ENCODE measurements at regions not wholly inside any gene's neighbourhood (a gene's known extent, or its start where the extent isn't known, plus 50 kb on each side); places are given as distances from the start of the nearest gene placed in this dataset.

GRCh38 chr13:74214321-74214720 is 80.1 kb upstream of the KLF12 start:
- H4K5ac ChIP-seq (ENCODE audit: low read length): no peak overlapping the region
- H3K4ac ChIP-seq (ENCODE audit: low read depth, low read length): no peak overlapping the region
- no peak overlapping the region for H2BK120ac ChIP-seq (ENCODE audit: low read depth, low read length)
- no peak overlapping the region for H2BK15ac ChIP-seq (replicated peaks; ENCODE audit: low read depth)
- DNase-seq: no peak
- no peak overlapping the region for H2BK5ac ChIP-seq (ENCODE audit: low read length)
- no peak overlapping the region for H3K56ac ChIP-seq (ENCODE audit: low read length)
- H3K36me3 ChIP-seq (ENCODE audit: control insufficient read depth, insufficient read depth, low read length): no peaks in the 10 kb centered on the region
- WGBS (ENCODE audit: extremely low coverage, insufficient coverage, low lambda C conversion rate): no CpG with 5 or more reads among the region's 5 CpGs
- H3K18ac ChIP-seq (ENCODE audit: low read length): no peak overlapping the region
- no peak overlapping the region for H3K23ac ChIP-seq (ENCODE audit: low read length)
- no peak overlapping the region for H3K27ac ChIP-seq (ENCODE audit: low read depth, low read length)
- no peak overlapping the region for H3K9ac ChIP-seq (ENCODE audit: low read length)
- H3K79me1 ChIP-seq (ENCODE audit: low read length): no peaks in the 10 kb centered on the region
- no peak overlapping the region for H3K4me3 ChIP-seq (ENCODE audit: low read length)
- H3K4me1 ChIP-seq (ENCODE audit: control insufficient read depth, low read depth, low read length): no peaks in the 10 kb centered on the region
- H4K8ac ChIP-seq (ENCODE audit: low read depth, low read length): no peak overlapping the region
- no peak overlapping the region for H2AK5ac ChIP-seq (ENCODE audit: low read length)
- H3K4me2 ChIP-seq (ENCODE audit: low read length): no peak overlapping the region
- no peaks in the 10 kb centered on the region for H3K27me3 ChIP-seq (ENCODE audit: insufficient read depth, low read length, poor library complexity)
- no peaks in the 10 kb centered on the region for H3K79me2 ChIP-seq (ENCODE audit: control insufficient read depth, insufficient read depth, low read length)

DNA sequence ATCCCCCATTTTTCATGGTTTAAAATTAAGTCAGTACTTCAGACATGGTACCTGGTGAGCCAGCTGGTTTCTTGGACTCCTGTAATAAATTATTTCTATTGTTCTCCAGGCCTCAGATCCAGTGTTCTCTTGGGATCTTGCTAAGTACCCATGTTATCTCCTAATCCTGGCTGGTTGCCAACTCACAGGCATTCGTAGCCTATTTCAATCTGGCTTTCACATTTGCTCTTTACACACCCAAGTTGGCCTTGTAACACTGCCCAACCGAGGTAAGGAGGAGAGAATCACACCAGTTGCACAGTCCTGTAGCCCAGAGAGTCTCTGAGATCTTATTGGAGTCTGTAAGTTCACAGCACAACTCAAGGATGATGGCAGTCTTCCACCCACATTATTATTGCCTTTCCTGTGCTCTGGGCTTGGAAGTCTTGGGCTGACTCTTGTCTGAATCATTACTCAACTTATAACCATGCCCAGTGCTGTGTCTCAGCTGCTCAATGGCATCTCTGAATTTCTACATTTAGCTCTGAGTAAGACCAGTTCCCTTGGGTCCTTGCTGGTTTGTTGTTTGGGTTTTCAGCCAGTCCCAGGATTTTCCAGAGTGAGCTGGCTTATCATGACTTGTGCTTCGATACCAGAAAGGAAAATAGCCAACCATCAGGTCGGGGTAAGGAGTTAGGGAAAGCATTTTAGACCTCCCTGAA is 76.6 kb upstream of the KLF12 start:
- Histone ChIP-seq H3K4me3 (ENCODE audit: low read length) (no peak overlapping the region), H3K4ac (ENCODE audit: low read depth, low read length) (no peak overlapping the region), H3K79me1 (ENCODE audit: low read length) (no peaks in the 10 kb centered on the region), H3K36me3 (ENCODE audit: control insufficient read depth, insufficient read depth, low read length) (no peaks in the 10 kb centered on the region), H3K23ac (ENCODE audit: low read length) (no peak overlapping the region), H2BK120ac (ENCODE audit: low read depth, low read length) (no peak overlapping the region), H3K56ac (ENCODE audit: low read length) (no peak overlapping the region), H3K18ac (ENCODE audit: low read length) (no peak overlapping the region), H3K27me3 (ENCODE audit: insufficient read depth, low read length, poor library complexity) (no peaks in the 10 kb centered on the region), H2AK5ac (ENCODE audit: low read length) (no peak overlapping the region), H2BK5ac (ENCODE audit: low read length) (no peak overlapping the region), H4K8ac (ENCODE audit: low read depth, low read length) (no peak overlapping the region), H4K5ac (ENCODE audit: low read length) (no peak overlapping the region), H2BK15ac (replicated peaks; ENCODE audit: low read depth) (no peak overlapping the region), H3K9ac (ENCODE audit: low read length) (no peak overlapping the region), H3K27ac (ENCODE audit: low read depth, low read length) (no peak overlapping the region), H3K79me2 (ENCODE audit: control insufficient read depth, insufficient read depth, low read length) (no peaks in the 10 kb centered on the region), H3K4me1 (ENCODE audit: control insufficient read depth, low read depth, low read length) (no peaks in the 10 kb centered on the region), H3K4me2 (ENCODE audit: low read length) (no peak overlapping the region)
- DNase-seq: no peak
- WGBS (ENCODE audit: extremely low coverage, insufficient coverage, low lambda C conversion rate): no CpG with 5 or more reads among the region's 4 CpGs

- H4K5ac ChIP-seq (ENCODE audit: low read length): no peak overlapping the region
- H3K27ac ChIP-seq (ENCODE audit: low read depth, low read length): no peak overlapping the region
- H3K4me3 ChIP-seq (ENCODE audit: low read length): no peak overlapping the region
- H3K18ac ChIP-seq (ENCODE audit: low read length): no peak overlapping the region
- no peak overlapping the region for H2AK5ac ChIP-seq (ENCODE audit: low read length)
- H2BK15ac ChIP-seq (replicated peaks; ENCODE audit: low read depth): no peak overlapping the region
- no peak overlapping the region for H4K8ac ChIP-seq (ENCODE audit: low read depth, low read length)
- no peak overlapping the region for H3K23ac ChIP-seq (ENCODE audit: low read length)
- H3K79me1 ChIP-seq (ENCODE audit: low read length): no peaks in the 10 kb centered on the region
- no peaks in the 10 kb centered on the region for H3K4me1 ChIP-seq (ENCODE audit: control insufficient read depth, low read depth, low read length)
- no peaks in the 10 kb centered on the region for H3K27me3 ChIP-seq (ENCODE audit: insufficient read depth, low read length, poor library complexity)
- WGBS (ENCODE audit: extremely low coverage, insufficient coverage, low lambda C conversion rate): no CpG with 5 or more reads among the region's 1 CpG
- no peaks in the 10 kb centered on the region for H3K79me2 ChIP-seq (ENCODE audit: control insufficient read depth, insufficient read depth, low read length)
- no peak overlapping the region for H3K4me2 ChIP-seq (ENCODE audit: low read length)
- no peaks in the 10 kb centered on the region for H3K36me3 ChIP-seq (ENCODE audit: control insufficient read depth, insufficient read depth, low read length)
- no peak overlapping the region for H3K56ac ChIP-seq (ENCODE audit: low read length)
- no peak for DNase-seq
- no peak overlapping the region for H3K4ac ChIP-seq (ENCODE audit: low read depth, low read length)
- no peak overlapping the region for H2BK5ac ChIP-seq (ENCODE audit: low read length)
- H3K9ac ChIP-seq (ENCODE audit: low read length): no peak overlapping the region
- H2BK120ac ChIP-seq (ENCODE audit: low read depth, low read length): no peak overlapping the region
These were observed 72.7 kb upstream of the KLF12 start for GRCh38 chr13:74206855-74207254.

GRCh38 chr13:74206061-74206561 is 71.9 kb upstream of the KLF12 start:
- Histone ChIP-seq H3K4me2 (ENCODE audit: low read length) (no peak overlapping the region), H3K23ac (ENCODE audit: low read length) (no peak overlapping the region), H3K56ac (ENCODE audit: low read length) (no peak overlapping the region), H4K8ac (ENCODE audit: low read depth, low read length) (no peak overlapping the region), H3K79me1 (ENCODE audit: low read length) (no peaks in the 10 kb centered on the region), H3K18ac (ENCODE audit: low read length) (no peak overlapping the region), H3K4ac (ENCODE audit: low read depth, low read length) (no peak overlapping the region), H3K27me3 (ENCODE audit: insufficient read depth, low read length, poor library complexity) (no peaks in the 10 kb centered on the region), H2BK120ac (ENCODE audit: low read depth, low read length) (no peak overlapping the region), H3K36me3 (ENCODE audit: control insufficient read depth, insufficient read depth, low read length) (no peaks in the 10 kb centered on the region), H3K27ac (ENCODE audit: low read depth, low read length) (no peak overlapping the region), H2BK5ac (ENCODE audit: low read length) (no peak overlapping the region), H4K5ac (ENCODE audit: low read length) (no peak overlapping the region), H3K4me3 (ENCODE audit: low read length) (no peak overlapping the region), H3K79me2 (ENCODE audit: control insufficient read depth, insufficient read depth, low read length) (no peaks in the 10 kb centered on the region), H3K9ac (ENCODE audit: low read length) (no peak overlapping the region), H2AK5ac (ENCODE audit: low read length) (no peak overlapping the region), H2BK15ac (replicated peaks; ENCODE audit: low read depth) (no peak overlapping the region), H3K4me1 (ENCODE audit: control insufficient read depth, low read depth, low read length) (no peaks in the 10 kb centered on the region)
- peak; percentile 40 for DNase-seq
- WGBS (ENCODE audit: extremely low coverage, insufficient coverage, low lambda C conversion rate): 100% methylated on average over 1 of the region's 2 CpGs

GRCh38 chr13:74205313-74205690 is 71.1 kb upstream of the KLF12 start:
- no peaks in the 10 kb centered on the region for H3K4me1 ChIP-seq (ENCODE audit: control insufficient read depth, low read depth, low read length)
- no peak for DNase-seq
- no peak overlapping the region for H3K4me3 ChIP-seq (ENCODE audit: low read length)
- H3K4me2 ChIP-seq (ENCODE audit: low read length): no peak overlapping the region
- H2BK120ac ChIP-seq (ENCODE audit: low read depth, low read length): no peak overlapping the region
- H2AK5ac ChIP-seq (ENCODE audit: low read length): no peak overlapping the region
- WGBS (ENCODE audit: extremely low coverage, insufficient coverage, low lambda C conversion rate): no CpG with 5 or more reads among the region's 2 CpGs
- H4K8ac ChIP-seq (ENCODE audit: low read depth, low read length): no peak overlapping the region
- H3K9ac ChIP-seq (ENCODE audit: low read length): no peak overlapping the region
- H3K27ac ChIP-seq (ENCODE audit: low read depth, low read length): no peak overlapping the region
- H3K27me3 ChIP-seq (ENCODE audit: insufficient read depth, low read length, poor library complexity): no peaks in the 10 kb centered on the region
- no peak overlapping the region for H2BK15ac ChIP-seq (replicated peaks; ENCODE audit: low read depth)
- H3K79me1 ChIP-seq (ENCODE audit: low read length): no peaks in the 10 kb centered on the region
- H3K79me2 ChIP-seq (ENCODE audit: control insufficient read depth, insufficient read depth, low read length): no peaks in the 10 kb centered on the region
- H2BK5ac ChIP-seq (ENCODE audit: low read length): no peak overlapping the region
- no peaks in the 10 kb centered on the region for H3K36me3 ChIP-seq (ENCODE audit: control insufficient read depth, insufficient read depth, low read length)
- no peak overlapping the region for H3K4ac ChIP-seq (ENCODE audit: low read depth, low read length)
- peak overlapping the region; percentile 28 for H3K18ac ChIP-seq (ENCODE audit: low read length)
- no peak overlapping the region for H3K56ac ChIP-seq (ENCODE audit: low read length)
- no peak overlapping the region for H3K23ac ChIP-seq (ENCODE audit: low read length)
- no peak overlapping the region for H4K5ac ChIP-seq (ENCODE audit: low read length)
